HEK293 (cell line): ENCODE measurements at regions not wholly inside any gene's neighbourhood (a gene's known extent, or its start where the extent isn't known, plus 50 kb on each side); places are given as distances from the start of the nearest gene placed in this dataset.

Experiments
- CTCF ChIA-PET: fragments of 350-600 bp; formaldehyde crosslinking; extraction: SDS; loops from one replicate; lab custom pipeline; 2021; ENCODE audit warnings: antibody characterized with exemption; lab: Yijun Ruan, JAX
- POLR2A ChIA-PET: fragments of 300-600 bp; formaldehyde crosslinking; extraction: SDS; loops from one replicate; lab custom pipeline; 2020; ENCODE audit warnings: antibody characterized with exemption, inconsistent platforms; lab: Yijun Ruan, JAX
- H3K27ac ChIP-seq: fragments of 200-500 bp; sonication (Bioruptor generic); 2 replicates; pipeline ENCODE4 v1.5.1; 2014; ENCODE audit warnings: low read depth, low read length, control low read depth, inconsistent platforms; ENCODE audit errors: extremely low read depth
- H3K36me3 ChIP-seq, 2 experiments: fragments of 200-500 bp in 1 of 2; sonication (Bioruptor generic) in 1 of 2; 1 replicate in 1 of 2; 2 replicates in 1 of 2; pipeline ENCODE4 v1.5.1; 2014 to 2017; ENCODE audit warnings: inconsistent platforms in 2 of 2, low read length in 2 of 2; ENCODE audit not compliant: control insufficient read depth in 2 of 2, insufficient read depth in 1 of 2
- H3K4me1 ChIP-seq: fragments of 200-500 bp; sonication (Bioruptor generic); 2 replicates; pipeline ENCODE4 v1.5.1; 2014; ENCODE audit warnings: mild to moderate bottlenecking, low read length, inconsistent platforms; ENCODE audit not compliant: control insufficient read depth, insufficient read depth
- H3K4me3 ChIP-seq: 2 replicates; pipeline ENCODE4 v1.5.1; 2011; ENCODE audit warnings: low read depth, mild to moderate bottlenecking, control low read depth, low read length, moderate library complexity
- H3K9me3 ChIP-seq: fragments of 200-500 bp; sonication (Bioruptor generic); 2 replicates; pipeline ENCODE4 v1.5.1; 2014; ENCODE audit warnings: low read depth, low read length, inconsistent platforms; ENCODE audit not compliant: control insufficient read depth, insufficient read depth
- BCL11A ChIP-seq: fragments of 450-650 bp; formaldehyde crosslinking; IDR thresholded peaks from 2 replicates; pipeline ENCODE4 v1.5.1; 2016; ENCODE audit warnings: low read depth, missing biosample characterization, missing genetic modification characterization
- SCRT1 ChIP-seq: fragments of 450-650 bp; formaldehyde crosslinking; IDR thresholded peaks from 2 replicates; pipeline ENCODE4 v1.5.1; 2016; ENCODE audit warnings: missing biosample characterization, missing genetic modification characterization, borderline replicate concordance
- ZIC2 ChIP-seq: fragments of 450-650 bp; formaldehyde crosslinking; IDR thresholded peaks from 2 replicates; pipeline ENCODE4 v1.5.1; 2016; ENCODE audit warnings: missing biosample characterization, missing genetic modification characterization
- ZNF132 ChIP-seq: fragments of 450-650 bp; formaldehyde crosslinking; IDR thresholded peaks from 2 replicates; pipeline ENCODE4 v1.5.1; 2017; ENCODE audit warnings: missing biosample characterization, missing genetic modification characterization, borderline replicate concordance
- ZNF184 ChIP-seq: fragments of 450-650 bp; IDR thresholded peaks from 2 replicates; pipeline ENCODE4 v1.5.1; 2018; ENCODE audit warnings: missing biosample characterization, mild to moderate bottlenecking, missing genetic modification characterization
- ZNF248 ChIP-seq: fragments of 450-650 bp; formaldehyde crosslinking; IDR thresholded peaks from 2 replicates; pipeline ENCODE4 v1.5.1; 2017; ENCODE audit warnings: missing biosample characterization, missing genetic modification characterization
- ZNF274 ChIP-seq, 2 experiments: fragments of 200-500 bp in 1 of 2; fragments of 450-650 bp in 1 of 2; sonication (Bioruptor generic) in 1 of 2; formaldehyde crosslinking in 1 of 2; IDR thresholded peaks; 2 replicates each; pipeline versions ENCODE4 v1.5.1 to v1.6.1; 2014 to 2016; ENCODE audit warnings: borderline replicate concordance in 1 of 2, inconsistent platforms in 1 of 2, low read length in 1 of 2, missing biosample characterization in 1 of 2, missing genetic modification characterization in 1 of 2
- ZNF280D ChIP-seq: fragments of 450-650 bp; formaldehyde crosslinking; IDR thresholded peaks from 2 replicates; pipeline ENCODE4 v1.5.1; 2016; ENCODE audit warnings: missing biosample characterization, missing genetic modification characterization
- ZNF292 ChIP-seq: fragments of 450-650 bp; formaldehyde crosslinking; IDR thresholded peaks from 2 replicates; pipeline ENCODE4 v1.5.1; 2016; ENCODE audit warnings: low read depth, missing biosample characterization, missing genetic modification characterization, borderline replicate concordance
- ZNF335 ChIP-seq: fragments of 450-650 bp; formaldehyde crosslinking; conservative IDR thresholded peaks from 2 replicates; pipeline ENCODE4 v1.5.1; 2016; ENCODE audit warnings: missing biosample characterization, missing genetic modification characterization
- ZNF354C ChIP-seq: fragments of 450-650 bp; formaldehyde crosslinking; IDR thresholded peaks from 2 replicates; pipeline ENCODE4 v1.5.1; 2016; ENCODE audit warnings: missing biosample characterization, missing genetic modification characterization, low read depth, borderline replicate concordance
- ZNF362 ChIP-seq: fragments of 450-650 bp; formaldehyde crosslinking; IDR thresholded peaks from 2 replicates; pipeline ENCODE4 v1.5.1; 2016; ENCODE audit warnings: missing biosample characterization, missing genetic modification characterization
- ZNF394 ChIP-seq: fragments of 450-650 bp; formaldehyde crosslinking; IDR thresholded peaks from 2 replicates; pipeline ENCODE4 v1.5.1; 2016; ENCODE audit warnings: missing biosample characterization, missing genetic modification characterization, mild to moderate bottlenecking, moderate library complexity, borderline replicate concordance
- ZNF473 ChIP-seq: fragments of 450-650 bp; formaldehyde crosslinking; IDR thresholded peaks from 2 replicates; pipeline ENCODE4 v1.5.1; 2017; ENCODE audit warnings: missing biosample characterization, missing genetic modification characterization
- ZNF555 ChIP-seq: fragments of 450-650 bp; formaldehyde crosslinking; conservative IDR thresholded peaks from 2 replicates; pipeline ENCODE4 v1.5.1; 2017; ENCODE audit warnings: missing biosample characterization, mild to moderate bottlenecking, missing genetic modification characterization, inconsistent platforms
- ZNF561 ChIP-seq: fragments of 450-650 bp; IDR thresholded peaks from 2 replicates; pipeline ENCODE4 v1.5.1; 2018; ENCODE audit warnings: missing biosample characterization, missing genetic modification characterization, borderline replicate concordance
- ZNF600 ChIP-seq: fragments of 450-650 bp; formaldehyde crosslinking; IDR thresholded peaks from 2 replicates; pipeline ENCODE4 v1.5.1; 2016; ENCODE audit warnings: missing biosample characterization, missing genetic modification characterization
- ZNF768 ChIP-seq: fragments of 450-650 bp; formaldehyde crosslinking; IDR thresholded peaks from 2 replicates; pipeline ENCODE4 v1.5.1; 2018; ENCODE audit warnings: missing biosample characterization, mild to moderate bottlenecking, missing genetic modification characterization
- ZSCAN16 ChIP-seq: fragments of 450-650 bp; formaldehyde crosslinking; IDR thresholded peaks from 2 replicates; pipeline ENCODE4 v1.5.1; 2016; ENCODE audit warnings: missing biosample characterization, missing genetic modification characterization
- ZSCAN23 ChIP-seq: fragments of 450-650 bp; formaldehyde crosslinking; IDR thresholded peaks from 2 replicates; pipeline ENCODE4 v1.5.1; 2016; ENCODE audit warnings: missing biosample characterization, missing genetic modification characterization
- TF ChIP-seq, protein P1 (sequence below): fragments of 450-650 bp; IDR thresholded peaks from 2 replicates; pipeline ENCODE4 v1.5.1; 2018; ENCODE audit warnings: missing biosample characterization, mild to moderate bottlenecking, missing genetic modification characterization
- TF ChIP-seq, protein P2 (sequence below): fragments of 450-650 bp; formaldehyde crosslinking; IDR thresholded peaks from 2 replicates; pipeline ENCODE4 v1.5.1; 2017; ENCODE audit warnings: missing biosample characterization, mild to moderate bottlenecking, missing genetic modification characterization, moderate library complexity

DNA sequence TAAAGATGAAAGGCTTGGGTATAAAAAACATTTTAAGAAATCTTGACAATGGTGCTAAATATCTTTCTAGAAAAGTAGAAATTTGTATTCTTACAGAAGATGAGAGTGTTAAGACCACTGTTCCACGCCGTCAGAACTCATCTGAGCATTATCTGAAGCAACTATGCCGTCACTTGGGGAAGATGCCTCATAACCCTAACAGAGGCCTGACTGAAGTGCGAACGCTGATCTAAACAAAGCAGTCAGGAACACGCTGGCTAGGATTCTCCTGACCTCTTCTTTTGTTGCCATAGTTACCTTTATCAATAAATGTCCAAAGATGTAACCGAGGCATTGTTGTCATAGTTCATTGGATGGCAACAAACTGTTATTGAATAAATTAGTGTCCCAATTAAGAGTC, 612.4 kb downstream of the LTN1 start:
- Histone ChIP-seq H3K4me1 (no peaks in the 10 kb centered on the region), H3K36me3 (no peaks in the 10 kb centered on the region), H3K4me3 (no peak overlapping the region), H3K27ac (no peak overlapping the region), H3K9me3 (no peaks in the 10 kb centered on the region; the same call in 1 of the 2 replicates)
- TF ChIP-seq ZNF248 (tag by site-specific recombination) (no peak), ZNF132 (tag by site-specific recombination) (no peak), ZNF394 (no peak), ZIC2 (tag by site-specific recombination) (no peak), ZNF335 (tag by site-specific recombination) (no peak)
- CTCF ChIA-PET: no interaction called here
- POLR2A ChIA-PET: no interaction called here

DNA sequence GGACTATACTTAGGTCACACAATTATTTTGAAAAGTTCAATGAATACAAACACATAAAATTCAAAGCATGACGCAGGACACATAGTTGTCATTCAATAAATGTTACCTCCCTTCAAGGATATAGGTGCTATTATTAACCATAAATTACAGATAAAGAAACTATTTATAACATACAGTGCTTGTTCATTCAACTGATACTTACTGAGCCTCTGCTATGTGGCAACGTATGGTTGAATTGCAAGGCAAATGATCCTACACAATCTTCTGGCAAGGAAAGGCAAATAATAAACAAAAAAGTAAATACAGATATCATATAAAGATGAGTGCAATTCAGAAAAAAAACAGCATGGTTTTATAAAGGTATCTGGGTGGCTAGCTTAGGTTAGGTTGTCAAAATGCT, 614.7 kb downstream of the LTN1 start:
- no peaks in the 10 kb centered on the region for H3K36me3 ChIP-seq
- CTCF ChIA-PET: no interaction called here
- H3K4me1 ChIP-seq: no peaks in the 10 kb centered on the region
- TF ChIP-seq BCL11A (tag by site-specific recombination) (no peak), ZNF555 (tag by site-specific recombination) (no peak), ZNF354C (no peak), ZSCAN23 (no peak), ZNF184 (no peak)
- TF ChIP-seq, protein P1, sequence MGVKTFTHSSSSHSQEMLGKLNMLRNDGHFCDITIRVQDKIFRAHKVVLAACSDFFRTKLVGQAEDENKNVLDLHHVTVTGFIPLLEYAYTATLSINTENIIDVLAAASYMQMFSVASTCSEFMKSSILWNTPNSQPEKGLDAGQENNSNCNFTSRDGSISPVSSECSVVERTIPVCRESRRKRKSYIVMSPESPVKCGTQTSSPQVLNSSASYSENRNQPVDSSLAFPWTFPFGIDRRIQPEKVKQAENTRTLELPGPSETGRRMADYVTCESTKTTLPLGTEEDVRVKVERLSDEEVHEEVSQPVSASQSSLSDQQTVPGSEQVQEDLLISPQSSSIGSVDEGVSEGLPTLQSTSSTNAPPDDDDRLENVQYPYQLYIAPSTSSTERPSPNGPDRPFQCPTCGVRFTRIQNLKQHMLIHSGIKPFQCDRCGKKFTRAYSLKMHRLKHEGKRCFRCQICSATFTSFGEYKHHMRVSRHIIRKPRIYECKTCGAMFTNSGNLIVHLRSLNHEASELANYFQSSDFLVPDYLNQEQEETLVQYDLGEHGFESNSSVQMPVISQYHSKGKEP (tag by site-specific recombination): no peak
- no peak overlapping the region for H3K4me3 ChIP-seq
- H3K27ac ChIP-seq: no peak overlapping the region
- H3K9me3 ChIP-seq: no peaks in the 10 kb centered on the region; the same call in 1 of the 2 replicates
- POLR2A ChIA-PET: no interaction called here

GRCh38 chr21:28375708-28376385, 616.8 kb downstream of the LTN1 start:
- no peak for TF ChIP-seq ZNF274 (IDR thresholded peaks at IDR 0.05; ENCODE audit: low read length)
- no peak for TF ChIP-seq ZNF274 (tag by site-specific recombination; IDR thresholded peaks at IDR 0.05; ENCODE audit: borderline replicate concordance)
- TF ChIP-seq, protein P2, sequence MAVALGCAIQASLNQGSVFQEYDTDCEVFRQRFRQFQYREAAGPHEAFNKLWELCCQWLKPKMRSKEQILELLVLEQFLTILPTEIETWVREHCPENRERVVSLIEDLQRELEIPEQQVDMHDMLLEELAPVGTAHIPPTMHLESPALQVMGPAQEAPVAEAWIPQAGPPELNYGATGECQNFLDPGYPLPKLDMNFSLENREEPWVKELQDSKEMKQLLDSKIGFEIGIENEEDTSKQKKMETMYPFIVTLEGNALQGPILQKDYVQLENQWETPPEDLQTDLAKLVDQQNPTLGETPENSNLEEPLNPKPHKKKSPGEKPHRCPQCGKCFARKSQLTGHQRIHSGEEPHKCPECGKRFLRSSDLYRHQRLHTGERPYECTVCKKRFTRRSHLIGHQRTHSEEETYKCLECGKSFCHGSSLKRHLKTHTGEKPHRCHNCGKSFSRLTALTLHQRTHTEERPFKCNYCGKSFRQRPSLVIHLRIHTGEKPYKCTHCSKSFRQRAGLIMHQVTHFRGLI (tag by site-specific recombination): no peak
- TF ChIP-seq ZNF561: no peak
- TF ChIP-seq ZNF600 (tag by site-specific recombination): no peak
- no peak for TF ChIP-seq SCRT1 (tag by site-specific recombination)
- no peak for TF ChIP-seq ZNF473 (tag by site-specific recombination)
- TF ChIP-seq ZNF362 (tag by site-specific recombination): no peak
- TF ChIP-seq ZSCAN16 (tag by site-specific recombination): no peak
- no peak for TF ChIP-seq ZNF768 (tag by site-specific recombination)
- no peak for TF ChIP-seq ZNF292 (tag by site-specific recombination)
- TF ChIP-seq ZNF280D: no peak
- H3K9me3 ChIP-seq: no peaks in the 10 kb centered on the region; the same call in none of the 2 replicates
- no peak overlapping the region for H3K4me3 ChIP-seq
- H3K4me1 ChIP-seq: no peaks in the 10 kb centered on the region
- CTCF ChIA-PET: no interaction called here
- H3K36me3 ChIP-seq: no peaks in the 10 kb centered on the region
- POLR2A ChIA-PET: no interaction called here
- H3K27ac ChIP-seq: no peak overlapping the region
